ENCODE measurements at regions not wholly inside any gene's neighbourhood (a gene's known extent, or its start where the extent isn't known, plus 50 kb on each side); places are given as distances from the start of the nearest gene placed in this dataset.
A peak's percentile ranks its signal among the peaks of the same experiment; 100 is the strongest.

DNA sequence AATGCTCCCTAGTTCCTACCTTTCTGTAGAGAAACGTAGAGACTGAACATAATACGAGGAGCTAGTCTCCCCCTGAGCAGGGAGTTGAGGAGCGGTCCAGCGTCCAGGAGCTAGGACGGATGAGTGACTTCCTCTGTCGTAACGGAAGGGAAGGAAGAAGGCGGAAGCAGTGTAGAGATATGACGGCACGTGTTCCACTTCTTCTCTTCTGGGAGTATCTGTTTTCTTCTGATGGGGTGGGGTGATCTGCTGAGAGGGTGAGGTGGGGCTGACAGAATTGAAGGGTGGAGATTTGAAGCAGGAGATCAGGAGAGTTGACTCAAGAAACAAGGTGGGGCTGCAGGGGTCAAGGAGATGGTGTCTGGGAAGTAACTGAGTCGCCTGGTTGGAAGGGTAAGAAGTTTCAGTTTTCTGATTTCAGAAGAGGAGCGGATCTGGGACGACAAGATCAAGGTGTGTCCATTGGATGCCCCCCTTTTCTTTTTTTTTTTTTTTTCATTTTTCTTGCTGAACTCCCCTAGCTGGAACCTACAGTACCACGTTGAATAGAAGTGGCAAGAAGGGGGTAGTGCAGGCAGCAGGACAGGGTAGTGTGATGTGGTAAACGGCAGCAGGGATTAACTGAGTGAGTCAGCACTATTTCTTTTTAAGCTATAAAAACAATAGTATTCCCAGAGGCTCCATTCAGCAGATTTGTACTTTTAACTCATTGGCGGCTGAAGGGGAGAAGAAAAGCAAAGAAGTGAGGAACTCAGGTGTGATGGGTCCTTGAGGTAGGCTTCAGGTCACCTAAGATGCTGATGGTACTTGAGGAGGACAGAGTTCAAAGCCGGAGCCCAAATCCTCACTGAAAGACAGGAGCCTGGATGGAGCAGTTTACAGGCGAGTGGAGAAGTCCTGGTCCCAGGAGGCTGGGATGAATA lies 50.8 kb upstream of the SETD7 start:
- BruUV-seq (replicated peaks), result TSS peak; percentile 79

GRCh38 chr4:139606103-139606502 lies 50.1 kb upstream of the SETD7 start:
- ChIA-PET CTCF (interaction anchor here (0.8 to 1.5 kb wide), 3 partner anchors 27 to 46 kb away, joined by 3 to 5 read pairs (median 3); no protein-coding TSS in a partner anchor), POLR2A (ENCODE audit: unreplicated experiment) (no interaction called here)
- intact Hi-C loops (cut with micrococcal nuclease; ENCODE audit: unreplicated experiment), result no loop called here
- no peaks in the 10 kb centered on the region for H3K79me2 ChIP-seq (ENCODE audit: low read depth)
- no peak for TF ChIP-seq EZH2 (IDR thresholded peaks at IDR 0.05; ENCODE audit: low read depth)
- TF ChIP-seq, protein P1, sequence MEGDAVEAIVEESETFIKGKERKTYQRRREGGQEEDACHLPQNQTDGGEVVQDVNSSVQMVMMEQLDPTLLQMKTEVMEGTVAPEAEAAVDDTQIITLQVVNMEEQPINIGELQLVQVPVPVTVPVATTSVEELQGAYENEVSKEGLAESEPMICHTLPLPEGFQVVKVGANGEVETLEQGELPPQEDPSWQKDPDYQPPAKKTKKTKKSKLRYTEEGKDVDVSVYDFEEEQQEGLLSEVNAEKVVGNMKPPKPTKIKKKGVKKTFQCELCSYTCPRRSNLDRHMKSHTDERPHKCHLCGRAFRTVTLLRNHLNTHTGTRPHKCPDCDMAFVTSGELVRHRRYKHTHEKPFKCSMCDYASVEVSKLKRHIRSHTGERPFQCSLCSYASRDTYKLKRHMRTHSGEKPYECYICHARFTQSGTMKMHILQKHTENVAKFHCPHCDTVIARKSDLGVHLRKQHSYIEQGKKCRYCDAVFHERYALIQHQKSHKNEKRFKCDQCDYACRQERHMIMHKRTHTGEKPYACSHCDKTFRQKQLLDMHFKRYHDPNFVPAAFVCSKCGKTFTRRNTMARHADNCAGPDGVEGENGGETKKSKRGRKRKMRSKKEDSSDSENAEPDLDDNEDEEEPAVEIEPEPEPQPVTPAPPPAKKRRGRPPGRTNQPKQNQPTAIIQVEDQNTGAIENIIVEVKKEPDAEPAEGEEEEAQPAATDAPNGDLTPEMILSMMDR (conservative IDR thresholded peaks at IDR 0.05), result no peak
- H3K4me3 ChIP-seq, result no peak overlapping the region
- TSS peak; percentile 59 for BruUV-seq (replicated peaks)
- H3K36me3 ChIP-seq (ENCODE audit: low read depth), result no peaks in the 10 kb centered on the region
- peak overlapping the region; percentile 76; the same call in 1 of the 2 replicates for H3K27ac ChIP-seq
- H3K9me3 ChIP-seq (ENCODE audit: insufficient read depth, low read depth), result no peaks in the 10 kb centered on the region
- no peaks in the 10 kb centered on the region for H3K27me3 ChIP-seq (ENCODE audit: insufficient read depth, low read depth)
- 0 out of 2 replicates have a peak overlapping the region, but pooled peaks have one; percentile 37 for H3K4me2 ChIP-seq
- H3K4me1 ChIP-seq (replicated peaks; ENCODE audit: insufficient read depth), result peaks cover 42% of the 10 kb centered on the region
- DNase-seq, result no peak
- no peak overlapping the region for H2AFZ ChIP-seq
- H3F3A ChIP-seq (ENCODE audit: insufficient read depth, low read depth), result peaks cover 14% of the 10 kb centered on the region
- no peaks in the 10 kb centered on the region for H3K9me2 ChIP-seq (ENCODE audit: insufficient read depth)
- H4K20me1 ChIP-seq (ENCODE audit: insufficient read depth), result no peaks in the 10 kb centered on the region

More for the DNA sequence above, 50.8 kb upstream of the SETD7 start:
- Histone ChIP-seq H3F3A (ENCODE audit: insufficient read depth, low read depth) (peaks cover 14% of the 10 kb centered on the region), H3K27me3 (ENCODE audit: insufficient read depth, low read depth) (no peaks in the 10 kb centered on the region), H2AFZ (peak overlapping the region; percentile 71), H4K20me1 (ENCODE audit: insufficient read depth) (no peaks in the 10 kb centered on the region), H3K79me2 (ENCODE audit: low read depth) (no peaks in the 10 kb centered on the region), H3K27ac (peak overlapping the region; percentile 76), H3K9me3 (ENCODE audit: insufficient read depth, low read depth) (no peaks in the 10 kb centered on the region), H3K4me1 (replicated peaks; ENCODE audit: insufficient read depth) (peaks cover 42% of the 10 kb centered on the region), H3K36me3 (ENCODE audit: low read depth) (no peaks in the 10 kb centered on the region), H3K4me3 (no peak overlapping the region), H3K4me2 (peak overlapping the region; percentile 37), H3K9me2 (ENCODE audit: insufficient read depth) (no peaks in the 10 kb centered on the region)
- CTCF ChIA-PET, result interaction anchor here (0.6 to 1.5 kb wide), 4 partner anchors 22 to 639 kb away, joined by 3 to 10 read pairs (median 4); no protein-coding TSS in a partner anchor
- POLR2A ChIA-PET (ENCODE audit: unreplicated experiment), result interaction anchor here (0.6 kb wide), 1 partner anchor 762 kb away, joined by 4 read pairs; no protein-coding TSS in a partner anchor
- intact Hi-C loops (cut with micrococcal nuclease; ENCODE audit: unreplicated experiment), result no loop called here
- peak; percentile 22 to 53 for DNase-seq
- TF ChIP-seq EZH2 (IDR thresholded peaks at IDR 0.05; ENCODE audit: low read depth), result no peak
- TF ChIP-seq, protein P1 (conservative IDR thresholded peaks at IDR 0.05), result 0 out of 2 replicates have a peak, but pooled peaks have one; percentile 16
